ENCODE measurements at regions not wholly inside any gene's neighbourhood (a gene's known extent, or its start where the extent isn't known, plus 50 kb on each side); places are given as distances from the start of the nearest gene placed in this dataset.

DNA sequence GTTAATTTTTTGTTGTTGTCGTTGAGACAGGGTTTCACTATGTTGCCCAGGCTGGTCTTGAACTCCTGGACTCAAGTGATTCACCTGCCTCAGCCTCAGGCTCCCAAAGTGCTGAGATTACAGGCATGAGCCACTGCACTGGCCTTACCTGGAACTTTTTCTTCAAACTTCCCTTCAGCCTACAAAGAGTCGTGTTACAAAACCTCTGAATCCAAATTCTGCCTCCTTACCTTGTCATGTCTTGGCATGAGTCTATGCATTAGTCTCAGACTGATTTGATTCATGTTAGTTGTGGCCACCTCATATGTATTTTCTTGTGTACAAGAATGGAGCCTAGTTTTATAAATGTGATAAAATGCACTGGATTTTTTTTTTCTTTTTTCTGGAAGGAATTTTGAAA lies 172.1 kb downstream of the PRL start:
- TF ChIP-seq GATA2 (IDR thresholded peaks at IDR 0.05; ENCODE audit: low read depth, low read length) = no peak
- no peak for TF ChIP-seq GATA3 (IDR thresholded peaks at IDR 0.05; ENCODE audit: low read depth, low read length)
